Epithelial cell of proximal tubule (primary cell): ENCODE measurements at regions not wholly inside any gene's neighbourhood (a gene's known extent, or its start where the extent isn't known, plus 50 kb on each side); places are given as distances from the start of the nearest gene placed in this dataset.

Experiments used
- DNase-seq: peaks from one replicate; pipeline ENCODE4 v3.0.0-alpha.2; 2011; ENCODE audit warnings: low read depth
- H3K4me3 ChIP-seq: 2 replicates; pipeline ENCODE4 v1.5.1; 2011; ENCODE audit warnings: low read depth, mild to moderate bottlenecking, low read length
- CTCF ChIP-seq: conservative IDR thresholded peaks from 2 replicates; pipeline ENCODE4 v1.5.1; 2012; ENCODE audit warnings: low read depth, mild to moderate bottlenecking, low read length

GRCh38 chr4:26179316-26179760 lies 141.5 kb upstream of the RBPJ start:
- no peak for DNase-seq
- H3K4me3 ChIP-seq, result no peak overlapping the region
- no peak for TF ChIP-seq CTCF

DNA sequence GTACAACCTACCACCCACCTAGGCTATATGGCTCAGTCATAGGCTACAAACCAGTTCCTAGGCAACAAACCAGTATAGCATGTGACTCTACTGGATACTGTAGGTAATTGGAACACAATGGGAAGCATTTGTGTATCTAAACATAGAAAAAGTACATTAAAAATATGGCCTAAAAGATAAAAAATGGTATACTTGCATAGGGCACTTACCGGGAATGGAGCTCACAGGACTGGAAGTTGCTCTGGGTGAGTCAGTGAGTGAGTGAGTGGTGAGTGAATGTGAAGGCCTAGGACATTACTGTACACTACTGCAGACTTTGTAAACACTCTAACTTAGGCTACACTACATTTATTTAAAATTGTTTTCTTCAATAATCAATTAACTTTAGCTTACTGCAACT lies 139.2 kb upstream of the RBPJ start:
- TF ChIP-seq CTCF, result no peak
- no peak for DNase-seq
- H3K4me3 ChIP-seq, result no peak overlapping the region

DNA sequence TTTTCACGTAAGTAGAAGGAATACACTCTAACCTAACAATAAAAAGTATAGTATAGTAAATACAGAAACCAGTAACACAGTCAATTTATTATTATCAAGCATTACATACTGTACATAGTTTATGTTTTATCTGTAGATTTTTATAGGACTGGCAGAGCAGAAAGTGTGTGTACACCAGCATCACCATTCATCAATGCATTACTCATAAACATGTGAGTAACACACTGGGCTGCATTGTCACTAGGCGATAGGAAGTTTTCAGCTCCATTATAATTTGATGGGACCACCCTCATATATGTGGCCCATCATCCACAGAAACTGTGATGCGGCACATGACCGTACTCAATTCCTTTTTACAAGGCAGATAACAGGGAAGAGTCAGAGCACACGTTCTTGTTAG lies 137.8 kb upstream of the RBPJ start:
- TF ChIP-seq CTCF, result no peak
- DNase-seq, result no peak

DNA sequence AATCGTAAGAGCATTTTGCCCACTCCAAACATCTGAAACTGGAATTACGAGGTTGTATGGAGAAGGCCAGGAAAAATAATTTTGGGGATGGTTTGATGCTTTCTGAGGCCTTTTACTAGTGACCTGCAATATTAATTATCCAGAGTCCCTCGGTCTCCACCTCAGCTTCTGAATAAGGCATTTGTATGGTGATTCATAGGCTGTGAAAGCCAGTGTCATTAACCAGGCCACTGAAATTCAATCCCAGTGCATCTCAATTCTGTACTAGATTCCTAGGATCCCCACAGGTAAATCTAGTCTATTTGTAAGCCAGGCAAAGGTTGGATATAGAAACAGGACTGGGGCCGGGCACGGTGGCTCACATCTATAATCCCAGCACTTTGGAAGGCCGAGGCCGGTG lies 135.4 kb upstream of the RBPJ start:
- no peak for TF ChIP-seq CTCF
- no peak for DNase-seq

More for the DNA sequence above, 137.8 kb upstream of the RBPJ start:
- H3K4me3 ChIP-seq, result no peak overlapping the region

DNA sequence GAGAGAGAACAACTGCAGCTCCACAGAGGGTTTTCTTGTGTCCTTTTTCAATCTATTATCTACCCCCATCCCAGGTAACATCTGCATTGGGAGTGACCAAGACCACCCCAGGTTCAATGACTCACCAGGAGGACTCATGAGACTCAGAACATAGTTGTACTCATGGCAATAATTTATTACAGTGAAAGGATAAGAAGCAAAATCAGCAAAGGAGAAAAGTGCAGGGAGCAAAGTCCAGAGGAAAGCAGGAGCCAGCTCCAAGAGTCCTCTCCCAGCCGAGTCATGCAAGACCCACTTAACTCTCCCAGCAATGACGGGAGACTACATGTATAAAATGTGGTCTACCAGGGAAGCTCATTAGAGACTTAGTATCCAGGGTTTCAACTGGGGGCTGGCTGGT lies 129.5 kb upstream of the RBPJ start:
- DNase-seq, result peak; percentile 69
- no peak overlapping the region for H3K4me3 ChIP-seq
- TF ChIP-seq CTCF, result no peak

More for the DNA sequence above, 135.4 kb upstream of the RBPJ start:
- H3K4me3 ChIP-seq, result no peak overlapping the region

DNA sequence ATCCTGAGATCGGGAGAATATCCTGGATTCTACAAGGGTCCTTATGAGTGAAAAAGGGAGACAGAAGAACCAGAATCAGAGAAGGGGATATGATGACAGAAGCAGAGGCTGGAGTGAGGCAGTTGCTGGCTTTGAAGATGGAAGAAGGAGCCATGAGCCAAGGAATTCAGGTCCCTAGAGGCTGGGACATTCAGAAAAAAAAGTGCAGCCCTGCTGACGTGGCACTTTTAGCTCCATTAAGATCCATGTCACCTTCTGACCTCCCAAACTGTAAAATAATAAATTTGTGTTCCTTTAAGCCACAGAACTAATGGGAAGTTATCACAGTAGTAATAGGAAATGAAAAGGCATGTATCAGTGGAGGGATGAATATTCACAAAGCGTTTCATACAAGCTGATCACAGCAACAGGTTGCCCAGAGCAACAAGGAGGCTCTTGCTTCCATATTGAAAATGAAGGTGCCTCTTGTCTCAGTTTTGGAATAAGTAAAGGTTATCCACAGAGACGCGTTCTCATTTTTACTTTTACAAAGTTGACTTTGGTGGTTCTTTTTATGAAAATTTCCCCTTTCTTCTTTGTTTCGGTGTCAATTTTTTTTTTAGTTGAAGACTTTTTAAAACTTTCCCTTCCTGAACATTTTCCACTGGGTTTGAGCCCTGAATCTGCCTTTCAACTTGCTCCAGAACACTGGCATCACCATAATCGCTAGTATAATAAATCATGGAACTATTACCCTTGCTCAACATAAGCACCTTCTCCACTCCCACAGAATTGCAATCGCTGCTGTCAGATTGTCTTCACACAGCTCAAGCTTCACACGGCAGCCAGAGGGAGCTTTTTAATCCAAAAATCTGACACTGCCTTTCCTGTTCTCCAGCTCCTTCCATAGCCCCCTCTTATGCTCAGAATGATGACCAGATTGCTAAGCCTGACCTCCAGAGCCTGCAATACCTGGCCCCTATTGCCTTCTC lies 127.6 kb upstream of the RBPJ start:
- DNase-seq, result no peak
- no peak for TF ChIP-seq CTCF
- no peak overlapping the region for H3K4me3 ChIP-seq

- no peak for TF ChIP-seq CTCF
- H3K4me3 ChIP-seq, result no peak overlapping the region
- no peak for DNase-seq
Observed at GRCh38 chr4:26194764-26195163, 126.0 kb upstream of the RBPJ start.
